ENCODE measurements at regions not wholly inside any gene's neighbourhood (a gene's known extent, or its start where the extent isn't known, plus 50 kb on each side); places are given as distances from the start of the nearest gene placed in this dataset.

- TF ChIP-seq CTCF (IDR thresholded peaks at IDR 0.05; ENCODE audit: low read depth, low read length, missing control alignments), result peak; percentile 95
- no peak overlapping the region for H3K4me3 ChIP-seq (ENCODE audit: low read depth, low read length)
- DNase-seq (ENCODE audit: low read depth), result peak; percentile 19
Observed at GRCh38 chr6:30396833-30397479, 52.0 kb downstream of the RPP21 start.

GRCh38 chr6:30397697-30398096, 52.7 kb downstream of the RPP21 start:
- TF ChIP-seq CTCF (IDR thresholded peaks at IDR 0.05; ENCODE audit: low read depth, low read length, missing control alignments), result peak; percentile 11
- H3K4me3 ChIP-seq (ENCODE audit: low read depth, low read length), result no peak overlapping the region
- no peak for DNase-seq (ENCODE audit: low read depth)

- no peak for DNase-seq (ENCODE audit: low read depth)
- no peak for TF ChIP-seq CTCF (IDR thresholded peaks at IDR 0.05; ENCODE audit: low read depth, low read length, missing control alignments)
- H3K4me3 ChIP-seq (ENCODE audit: low read depth, low read length), result no peak overlapping the region
Observed at GRCh38 chr6:30399390-30400058, 54.6 kb downstream of the RPP21 start.

GRCh38 chr6:30405934-30406333, 61.0 kb downstream of the RPP21 start:
- no peak for DNase-seq (ENCODE audit: low read depth)
- H3K4me3 ChIP-seq (ENCODE audit: low read depth, low read length), result no peak overlapping the region
- TF ChIP-seq CTCF (IDR thresholded peaks at IDR 0.05; ENCODE audit: low read depth, low read length, missing control alignments), result no peak

GRCh38 chr6:30409184-30409583, 64.2 kb downstream of the RPP21 start:
- no peak for TF ChIP-seq CTCF (IDR thresholded peaks at IDR 0.05; ENCODE audit: low read depth, low read length, missing control alignments)
- DNase-seq (ENCODE audit: low read depth), result no peak
- no peak overlapping the region for H3K4me3 ChIP-seq (ENCODE audit: low read depth, low read length)

GRCh38 chr6:30411515-30412207, 66.7 kb downstream of the RPP21 start:
- H3K4me3 ChIP-seq (ENCODE audit: low read depth, low read length), result no peak overlapping the region
- DNase-seq (ENCODE audit: low read depth), result no peak
- peak; percentile 91 for TF ChIP-seq CTCF (IDR thresholded peaks at IDR 0.05; ENCODE audit: low read depth, low read length, missing control alignments)
